HAP-1 (cell line): ENCODE measurements at regions not wholly inside any gene's neighbourhood (a gene's known extent, or its start where the extent isn't known, plus 50 kb on each side); places are given as distances from the start of the nearest gene placed in this dataset.
"Not testable (repeated sequence)": the region's sequence is repeated elsewhere in the genome, so short reads cannot be mapped to it uniquely, and the experiment has no call there.

Experiments used
- DNase-seq, 2 experiments: peaks; one replicate each; pipeline ENCODE4 v3.0.0-alpha.2; 2016 to 2020; ENCODE audit warnings: low spot score in 2 of 2
- H3K27me3 ChIP-seq: fragments of 250-450 bp; sonication (Bioruptor Pico); 2 replicates; pipeline ENCODE4 v1.5.1; 2020; ENCODE audit warnings: low read depth, mild to moderate bottlenecking, moderate library complexity
- H3K36me3 ChIP-seq: fragments of 250-450 bp; sonication (Bioruptor Pico); replicated peaks from 2 replicates; pipeline ENCODE4 v1.5.1; 2020; ENCODE audit warnings: mild to moderate bottlenecking
- H3K4me1 ChIP-seq: fragments of 250-450 bp; sonication (Bioruptor Pico); 2 replicates; pipeline ENCODE4 v1.5.1; 2020; ENCODE audit warnings: mild to moderate bottlenecking
- H3K4me3 ChIP-seq: fragments of 250-450 bp; sonication (Bioruptor Pico); 2 replicates; pipeline ENCODE4 v1.5.1; 2020; ENCODE audit warnings: mild to moderate bottlenecking, moderate library complexity
- H3K9me3 ChIP-seq: fragments of 250-450 bp; sonication (Bioruptor Pico); 2 replicates; pipeline ENCODE4 v1.5.1; 2020; ENCODE audit warnings: mild to moderate bottlenecking, moderate library complexity
- in situ Hi-C: fragments of 300-500 bp; cut with MboI; formaldehyde crosslinking; loops from 3 replicates; pipeline ENCODE4 v1.14.3; 2020; ENCODE audit warnings: low sequenced_read_pairs, inconsistent platforms, mixed read lengths

GRCh38 chr9:64130325-64130724, 1154.7 kb downstream of the FOXD4L5 start:
- in situ Hi-C loops, result not testable (repeated sequence)

GRCh38 chr9:64128572-64128971, 1156.4 kb downstream of the FOXD4L5 start:
- Histone ChIP-seq H3K4me3 (no peak overlapping the region), H3K4me1 (no peaks in the 10 kb centered on the region), H3K9me3 (no peaks in the 10 kb centered on the region), H3K36me3 (no peaks in the 10 kb centered on the region), H3K27me3 (no peaks in the 10 kb centered on the region)
- in situ Hi-C loops, result no loop called here
- no peak for DNase-seq

More at GRCh38 chr9:64130325-64130724, 1154.7 kb downstream of the FOXD4L5 start:
- not testable (repeated sequence) for H3K9me3 ChIP-seq, H3K4me1 ChIP-seq, H3K27me3 ChIP-seq, H3K4me3 ChIP-seq, H3K36me3 ChIP-seq, DNase-seq

- in situ Hi-C loops, H3K4me3 ChIP-seq, H3K36me3 ChIP-seq, DNase-seq, H3K9me3 ChIP-seq, H3K27me3 ChIP-seq, H3K4me1 ChIP-seq: not testable (repeated sequence)
These were observed 1163.4 kb downstream of the FOXD4L5 start for GRCh38 chr9:64121602-64122001.

- H3K36me3 ChIP-seq, H3K4me1 ChIP-seq, H3K9me3 ChIP-seq, H3K4me3 ChIP-seq, in situ Hi-C loops, DNase-seq, H3K27me3 ChIP-seq: not testable (repeated sequence)
These were observed 1167.7 kb downstream of the FOXD4L5 start for GRCh38 chr9:64117329-64117728.

- in situ Hi-C loops, H3K27me3 ChIP-seq, H3K9me3 ChIP-seq, H3K4me3 ChIP-seq, DNase-seq, H3K36me3 ChIP-seq, H3K4me1 ChIP-seq: not testable (repeated sequence)
These were observed 1177.1 kb downstream of the FOXD4L5 start for GRCh38 chr9:64107867-64108266.

GRCh38 chr9:64107211-64107610, 1177.8 kb downstream of the FOXD4L5 start:
- DNase-seq, H3K27me3 ChIP-seq, in situ Hi-C loops, H3K4me1 ChIP-seq, H3K4me3 ChIP-seq, H3K9me3 ChIP-seq, H3K36me3 ChIP-seq: not testable (repeated sequence)

- in situ Hi-C loops, H3K9me3 ChIP-seq, H3K4me1 ChIP-seq, H3K27me3 ChIP-seq, H3K36me3 ChIP-seq, DNase-seq, H3K4me3 ChIP-seq: not testable (repeated sequence)
These were observed 1179.8 kb downstream of the FOXD4L5 start for GRCh38 chr9:64105193-64105592.

GRCh38 chr9:64101504-64101903, 1183.5 kb downstream of the FOXD4L5 start:
- in situ Hi-C loops, H3K4me3 ChIP-seq, DNase-seq, H3K36me3 ChIP-seq, H3K9me3 ChIP-seq, H3K27me3 ChIP-seq, H3K4me1 ChIP-seq: not testable (repeated sequence)

GRCh38 chr9:64100571-64101155, 1184.3 kb downstream of the FOXD4L5 start:
- H3K36me3 ChIP-seq, DNase-seq, H3K4me1 ChIP-seq, H3K27me3 ChIP-seq, H3K9me3 ChIP-seq, H3K4me3 ChIP-seq, in situ Hi-C loops: not testable (repeated sequence)

GRCh38 chr9:64085998-64086397, 1199.0 kb downstream of the FOXD4L5 start:
- in situ Hi-C loops, H3K9me3 ChIP-seq: not testable (repeated sequence)

GRCh38 chr9:64071358-64072253, 1213.4 kb downstream of the FOXD4L5 start:
- H3K9me3 ChIP-seq, H3K36me3 ChIP-seq, in situ Hi-C loops, DNase-seq, H3K4me3 ChIP-seq, H3K4me1 ChIP-seq, H3K27me3 ChIP-seq: not testable (repeated sequence)

More at GRCh38 chr9:64085998-64086397, 1199.0 kb downstream of the FOXD4L5 start:
- H3K27me3 ChIP-seq, H3K36me3 ChIP-seq, H3K4me1 ChIP-seq, DNase-seq, H3K4me3 ChIP-seq: not testable (repeated sequence)

- in situ Hi-C loops, DNase-seq, H3K27me3 ChIP-seq, H3K36me3 ChIP-seq, H3K4me1 ChIP-seq, H3K4me3 ChIP-seq, H3K9me3 ChIP-seq: not testable (repeated sequence)
These were observed 1214.2 kb downstream of the FOXD4L5 start for GRCh38 chr9:64070611-64071357.

GRCh38 chr9:64070083-64070482, 1214.9 kb downstream of the FOXD4L5 start:
- H3K27me3 ChIP-seq, H3K36me3 ChIP-seq, in situ Hi-C loops, DNase-seq, H3K9me3 ChIP-seq, H3K4me3 ChIP-seq, H3K4me1 ChIP-seq: not testable (repeated sequence)
